H1 (cell line): ENCODE measurements at regions not wholly inside any gene's neighbourhood (a gene's known extent, or its start where the extent isn't known, plus 50 kb on each side); places are given as distances from the start of the nearest gene placed in this dataset.

ENCODE experiments used
- CTCF ChIA-PET: fragments of 300-600 bp; sonication (Branson Sonifier 250); formaldehyde crosslinking; loops from one replicate; lab custom pipeline; 2021; ENCODE audit not compliant: partially characterized antibody; lab: Charles Lee
- POLR2A ChIA-PET: fragments of 300-600 bp; sonication (Branson Sonifier 250); formaldehyde crosslinking; loops from one replicate; lab custom pipeline; 2021; ENCODE audit warnings: inconsistent platforms; ENCODE audit not compliant: partially characterized antibody; lab: Charles Lee
- DNase-seq, 2 experiments: peaks; one replicate each; pipeline versions ENCODE4 v3.0.0 to v3.0.0-alpha.2; 2010 to 2022; ENCODE audit warnings: low spot score in 2 of 2, low read depth in 1 of 2, mixed read lengths in 1 of 2
- FAIRE-seq: peaks from 2 replicates; lab custom pipeline; 2011; peaks lifted over from hg19 to GRCh38; lab: Jason Lieb, UNC
- H2AFZ ChIP-seq: 2 replicates; pipeline ENCODE4 v1.8.1; 2012; ENCODE audit warnings: low read length, inconsistent platforms
- H2AK5ac ChIP-seq: 2 replicates; pipeline ENCODE4 v1.6.1; 2013; ENCODE audit warnings: low read depth, low read length
- H2BK120ac ChIP-seq: replicated peaks from 2 replicates; pipeline ENCODE3; 2013; ENCODE audit warnings: low read depth, low read length, inconsistent platforms
- H2BK12ac ChIP-seq: 2 replicates; pipeline ENCODE4 v1.6.1; 2013; ENCODE audit warnings: low read depth, low read length
- H2BK15ac ChIP-seq: 2 replicates; pipeline ENCODE4 v1.6.1; 2013; ENCODE audit warnings: low read length
- H2BK20ac ChIP-seq: 2 replicates; pipeline ENCODE4 v1.6.1; 2013; ENCODE audit warnings: low read length
- H2BK5ac ChIP-seq: 2 replicates; pipeline ENCODE4 v1.6.1; 2013; ENCODE audit warnings: low read depth, low read length
- H3K14ac ChIP-seq: 2 replicates; pipeline ENCODE4 v1.6.1; 2013; ENCODE audit warnings: inconsistent platforms; ENCODE audit not compliant: insufficient read length
- H3K18ac ChIP-seq: 2 replicates; pipeline ENCODE4 v1.6.1; 2013; ENCODE audit warnings: low read length; ENCODE audit errors: extremely low read depth
- H3K23ac ChIP-seq: 2 replicates; pipeline ENCODE4 v1.6.1; 2013; ENCODE audit warnings: inconsistent platforms; ENCODE audit not compliant: insufficient read length
- H3K23me2 ChIP-seq: 2 replicates; pipeline ENCODE4 v1.6.1; 2013; ENCODE audit warnings: low read depth, low read length
- H3K27ac ChIP-seq: 2 replicates; pipeline ENCODE4 v1.6.1; 2011; ENCODE audit warnings: low read depth, low read length, inconsistent platforms
- H3K27me3 ChIP-seq, 4 experiments: replicated peaks in 1 of 4; 1 replicate in 1 of 4; 2 replicates in 3 of 4; pipeline versions ENCODE4 v1.6.1 to v1.8.1; 2011 to 2013; ENCODE audit warnings: low read length in 3 of 4, mild to moderate bottlenecking in 3 of 4, inconsistent platforms in 2 of 4, mixed read lengths in 2 of 4, moderate library complexity in 1 of 4; ENCODE audit not compliant: control insufficient read depth in 3 of 4, insufficient read depth in 3 of 4; ENCODE audit errors: extremely low read depth in 1 of 4
- H3K36me3 ChIP-seq, 4 experiments: 2 replicates each; pipeline versions ENCODE4 v1.6.1 to v1.8.1; 2011 to 2013; ENCODE audit warnings: mild to moderate bottlenecking in 4 of 4, low read length in 3 of 4, moderate library complexity in 2 of 4, control low read depth in 1 of 4, inconsistent platforms in 1 of 4; ENCODE audit not compliant: insufficient read depth in 4 of 4, control insufficient read depth in 2 of 4
- H3K4ac ChIP-seq: replicated peaks from 2 replicates; pipeline ENCODE3; 2013; ENCODE audit warnings: low read length, low read depth, mixed read lengths, inconsistent platforms; ENCODE audit not compliant: insufficient read length
- H3K4me1 ChIP-seq, 4 experiments: replicated peaks in 1 of 4; 1 replicate in 1 of 4; 2 replicates in 3 of 4; pipeline versions ENCODE4 v1.6.1 to v1.8.1; 2011 to 2013; ENCODE audit warnings: low read length in 3 of 4, inconsistent platforms in 2 of 4, mixed read lengths in 1 of 4; ENCODE audit not compliant: insufficient read depth in 4 of 4, control insufficient read depth in 3 of 4
- H3K4me2 ChIP-seq, 2 experiments: 2 replicates each; pipeline versions ENCODE4 v1.6.1 to v1.8.1; 2011 to 2013; ENCODE audit warnings: low read depth in 2 of 2, low read length in 2 of 2, control low read depth in 1 of 2, inconsistent platforms in 1 of 2, mild to moderate bottlenecking in 1 of 2; ENCODE audit not compliant: insufficient read depth in 1 of 2
- H3K4me3 ChIP-seq, 4 experiments: fragments of 200-600, 300-600 bp in 1 of 4; sonication (generic), shearing (Covaris generic), sonication (Bioruptor Twin) in 1 of 4; 2 replicates each; pipeline versions ENCODE4 v1.5.1 to v1.8.1; 2011 to 2016; ENCODE audit warnings: low read length in 4 of 4, low read depth in 3 of 4, control low read depth in 2 of 4, inconsistent platforms in 2 of 4, mild to moderate bottlenecking in 2 of 4, mixed read lengths in 1 of 4, moderate library complexity in 1 of 4; ENCODE audit not compliant: insufficient read depth in 2 of 4; ENCODE audit errors: extremely low read depth in 1 of 4
- H3K56ac ChIP-seq: replicated peaks from 2 replicates; pipeline ENCODE3; 2013; ENCODE audit warnings: low read depth, mild to moderate bottlenecking, mixed read lengths, low read length, inconsistent platforms; ENCODE audit not compliant: insufficient read length
- H3K79me1 ChIP-seq: 2 replicates; pipeline ENCODE4 v1.6.1; 2013; ENCODE audit warnings: low read depth, low read length, control low read depth
- H3K79me2 ChIP-seq, 2 experiments: 2 replicates each; pipeline versions ENCODE4 v1.6.1 to v1.8.1; 2012 to 2013; ENCODE audit warnings: low read length in 2 of 2, mild to moderate bottlenecking in 2 of 2, inconsistent platforms in 1 of 2; ENCODE audit not compliant: insufficient read depth in 2 of 2, control insufficient read depth in 1 of 2
- H3K9ac ChIP-seq, 4 experiments: replicated peaks in 1 of 4; 1 replicate in 1 of 4; 2 replicates in 3 of 4; pipeline versions ENCODE4 v1.6.1 to v1.8.1; 2011 to 2013; ENCODE audit warnings: low read depth in 3 of 4, low read length in 3 of 4, control low read depth in 2 of 4, mild to moderate bottlenecking in 2 of 4, moderate library complexity in 2 of 4, inconsistent platforms in 1 of 4; ENCODE audit errors: extremely low read depth in 1 of 4
- H3K9me3 ChIP-seq, 2 experiments: 2 replicates each; pipeline versions ENCODE4 v1.6.1 to v1.8.1; 2012 to 2013; ENCODE audit warnings: mild to moderate bottlenecking in 2 of 2, moderate library complexity in 2 of 2, control low read depth in 1 of 2, inconsistent platforms in 1 of 2, low read depth in 1 of 2, low read length in 1 of 2, mixed read lengths in 1 of 2; ENCODE audit not compliant: insufficient read depth in 2 of 2
- H4K20me1 ChIP-seq, 2 experiments: replicated peaks in 1 of 2; 2 replicates each; pipeline versions ENCODE3 to v1.8.1; 2011 to 2013; ENCODE audit warnings: inconsistent platforms in 2 of 2, low read length in 2 of 2, mild to moderate bottlenecking in 1 of 2; ENCODE audit not compliant: insufficient read depth in 2 of 2, control insufficient read depth in 1 of 2
- H4K5ac ChIP-seq: 2 replicates; pipeline ENCODE4 v1.6.1; 2013; ENCODE audit warnings: low read length, low read depth, mixed read lengths, inconsistent platforms; ENCODE audit not compliant: insufficient read length
- H4K8ac ChIP-seq: 2 replicates; pipeline ENCODE4 v1.8.0; 2013; ENCODE audit warnings: mild to moderate bottlenecking, moderate library complexity, low read length, inconsistent platforms; ENCODE audit not compliant: insufficient read depth; ENCODE audit errors: extremely low read depth
- H4K91ac ChIP-seq: replicated peaks from 2 replicates; pipeline ENCODE3; 2013; ENCODE audit warnings: low read length, mixed read lengths, inconsistent platforms; ENCODE audit not compliant: insufficient read length
- EP300 ChIP-seq, 2 experiments: IDR thresholded peaks; 1 replicate in 1 of 2; 2 replicates in 1 of 2; pipeline ENCODE4 v1.6.1; 2011 to 2012; ENCODE audit warnings: low read depth in 2 of 2, low read length in 2 of 2, mild to moderate bottlenecking in 2 of 2, borderline replicate concordance in 1 of 2, inconsistent platforms in 1 of 2, moderate library complexity in 1 of 2
- KDM1A ChIP-seq: fragments of 200-600, 300-600 bp; sonication (generic); IDR thresholded peaks from 2 replicates; pipeline ENCODE4 v1.7.1; 2016; ENCODE audit warnings: mild to moderate bottlenecking, low read length, borderline replicate concordance
- WGBS, 2 experiments: shearing (Covaris generic) in 1 of 2; methylation state at CpG; one replicate each; pipeline versions ENCODE4 v1.1.6 to v1.1.7; 2013 to 2015; ENCODE audit warnings: low lambda C conversion rate in 2 of 2, mixed read lengths in 2 of 2, inconsistent platforms in 1 of 2, low coverage in 1 of 2, missing lambda C conversion rate in 1 of 2; ENCODE audit not compliant: insufficient replicate concordance in 2 of 2, insufficient coverage in 1 of 2, insufficient read length in 1 of 2; ENCODE audit errors: extremely low coverage in 1 of 2, missing lambda C conversion rate in 1 of 2; 5-methylcytosine and 5-hydroxymethylcytosine counted together

DNA sequence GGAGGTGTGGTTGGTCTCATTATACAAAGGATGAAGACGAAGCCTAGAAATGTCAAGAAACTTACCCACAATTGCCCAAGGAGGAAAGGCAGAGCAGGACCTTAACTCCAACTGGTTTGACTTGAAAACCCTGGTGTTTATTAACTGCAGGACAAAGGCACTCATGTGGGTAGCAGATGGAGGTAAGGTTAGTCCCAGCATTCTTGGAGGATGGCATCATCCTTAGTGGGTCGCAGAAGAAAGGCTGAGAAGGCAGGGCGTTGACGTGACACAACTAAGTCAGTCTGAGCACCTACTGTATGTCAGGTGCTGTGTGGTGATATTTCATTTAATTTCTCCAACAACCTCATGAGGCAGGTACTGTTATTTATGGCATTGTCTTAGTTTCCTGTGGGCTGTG is 101.3 kb downstream of the HAPSTR1 start:
- no peak overlapping the region for H3K27ac ChIP-seq
- H3K79me2 ChIP-seq, result no peaks in the 10 kb centered on the region
- H3K23ac ChIP-seq, result peak overlapping the region; percentile 34
- no peak overlapping the region for H4K8ac ChIP-seq
- H4K91ac ChIP-seq, result no peak overlapping the region
- no peak overlapping the region for H2BK15ac ChIP-seq
- ChIA-PET POLR2A (no interaction called here), CTCF (interaction anchor here (1.6 kb wide), 1 partner anchor 9 kb away, joined by 3 read pairs; no protein-coding TSS in a partner anchor)
- no peaks in the 10 kb centered on the region for H3K9me3 ChIP-seq
- H4K20me1 ChIP-seq, result peaks cover 0 to 1% of the 10 kb centered on the region in 2 experiments
- H2BK12ac ChIP-seq, result no peak overlapping the region
- no peak overlapping the region for H2BK5ac ChIP-seq
- H3K9ac ChIP-seq, result no peak overlapping the region
- no peaks in the 10 kb centered on the region for H3K79me1 ChIP-seq
- H3K18ac ChIP-seq, result no peak overlapping the region
- H3K4ac ChIP-seq, result no peak overlapping the region
- no peaks in the 10 kb centered on the region for H3K27me3 ChIP-seq
- H2AFZ ChIP-seq, result no peak overlapping the region
- H2AK5ac ChIP-seq, result no peak overlapping the region
- H2BK20ac ChIP-seq, result no peak overlapping the region
- DNase-seq, result peak in 1 of 2 experiments; percentile 13
- no peak overlapping the region for H3K56ac ChIP-seq
- peaks cover 6% of the 10 kb centered on the region; the same call in 1 of the 2 replicates for H3K23me2 ChIP-seq
- no peak for FAIRE-seq
- H3K14ac ChIP-seq, result no peak overlapping the region
- H3K4me1 ChIP-seq, result no peaks in the 10 kb centered on the region
- TF ChIP-seq KDM1A, result 0 out of 2 replicates have a peak, but pooled peaks have one; percentile 6
- no peak for TF ChIP-seq EP300 (IDR thresholded peaks at IDR 0.05; ENCODE audit: borderline replicate concordance in 1 of 2, low read depth in 2 of 2, low read length in 2 of 2)
- no peak overlapping the region for H3K4me2 ChIP-seq
- H3K36me3 ChIP-seq, result no peaks in the 10 kb centered on the region
- no peak overlapping the region for H4K5ac ChIP-seq
- WGBS, 2 experiments, result 84% methylated on average over 4 of the region's 4 CpGs; no CpG with 5 or more reads in 1 of the 2 experiments
- no peak overlapping the region for H2BK120ac ChIP-seq
- H3K4me3 ChIP-seq, result no peak overlapping the region
